ENCODE measurements at regions not wholly inside any gene's neighbourhood (a gene's known extent, or its start where the extent isn't known, plus 50 kb on each side); places are given as distances from the start of the nearest gene placed in this dataset.

- Histone ChIP-seq H3K4me3 (ENCODE audit: insufficient read depth, low read depth, low read length) (no peak overlapping the region), H3K4me1 (ENCODE audit: control insufficient read depth, insufficient read depth, low read length) (no peaks in the 10 kb centered on the region), H3K23ac (ENCODE audit: low read depth, low read length) (no peak overlapping the region), H2BK5ac (ENCODE audit: low read depth, low read length, poor library complexity, severe bottlenecking) (no peak overlapping the region), H3K36me3 (ENCODE audit: control insufficient read depth, insufficient read depth, low read length) (no peaks in the 10 kb centered on the region), H3K79me1 (ENCODE audit: low read depth in 1 of 2, low read length in 2 of 2) (no peaks in the 10 kb centered on the region), H2AFZ (replicated peaks; ENCODE audit: low read length, poor library complexity) (no peak overlapping the region), H2BK120ac (ENCODE audit: low read depth, low read length) (no peak overlapping the region), H2BK15ac (ENCODE audit: low read depth, low read length) (no peak overlapping the region), H3K9me1 (ENCODE audit: insufficient read depth, low read length) (no peaks in the 10 kb centered on the region), H3K18ac (ENCODE audit: low read depth, low read length) (no peak overlapping the region), H3K4me2 (ENCODE audit: low read depth, low read length) (no peak overlapping the region), H3K14ac (replicated peaks; ENCODE audit: low read depth, low read length) (no peak overlapping the region), H3K56ac (ENCODE audit: extremely low read depth, insufficient read depth, low read length) (no peak overlapping the region), H3K27me3 (ENCODE audit: control insufficient read depth, insufficient read depth, low read length) (no peaks in the 10 kb centered on the region), H2AK5ac (ENCODE audit: low read depth, low read length) (no peak overlapping the region), H3K4ac (ENCODE audit: low read depth, low read length) (no peak overlapping the region), H2BK20ac (ENCODE audit: low read depth, low read length) (no peak overlapping the region), H4K8ac (ENCODE audit: low read depth in 2 of 2, low read length in 2 of 2) (no peak overlapping the region), H4K5ac (ENCODE audit: low read depth, low read length) (no peak overlapping the region), H3K9me3 (ENCODE audit: control insufficient read depth, insufficient read depth, low read length) (peaks cover 8% of the 10 kb centered on the region; the same call in 1 of the 2 replicates), H4K91ac (ENCODE audit: insufficient read depth, low read depth, low read length) (no peak overlapping the region), H2AK9ac (replicated peaks; ENCODE audit: low read depth, low read length, poor library complexity) (no peak overlapping the region), H3K27ac (ENCODE audit: insufficient read depth, low read length) (no peak overlapping the region), H4K20me1 (ENCODE audit: insufficient read depth, low read length) (no peaks in the 10 kb centered on the region), H3K9ac (ENCODE audit: low read depth, low read length) (no peak overlapping the region)
- intact Hi-C loops (cut with micrococcal nuclease) (no loop called here), dilution Hi-C loops (cut with HindIII; ENCODE audit: low sequenced_read_pairs, unreplicated experiment) (no loop called here), in situ Hi-C loops (cut with MboI; ENCODE audit: low sequenced_read_pairs) (no loop called here)
- CTCF ChIA-PET: no interaction called here
- no CpG with 5 or more reads among the region's 8 CpGs for WGBS, 2 experiments (ENCODE audit: extremely low coverage in 2 of 2, insufficient read length in 1 of 2)
- POLR2A ChIA-PET (ENCODE audit: unreplicated experiment): no interaction called here
- DNase-seq (no peak), ATAC-seq (ENCODE audit: low read depth) (no peak)
- BruUV-seq (replicated peaks): no TSS peak
- TF ChIP-seq SMC3 (IDR thresholded peaks at IDR 0.05; ENCODE audit: low read depth, low read length): no peak
- TF ChIP-seq RCOR1 (IDR thresholded peaks at IDR 0.05; ENCODE audit: insufficient replicate concordance, low read length): no peak
- TF ChIP-seq, protein P1, sequence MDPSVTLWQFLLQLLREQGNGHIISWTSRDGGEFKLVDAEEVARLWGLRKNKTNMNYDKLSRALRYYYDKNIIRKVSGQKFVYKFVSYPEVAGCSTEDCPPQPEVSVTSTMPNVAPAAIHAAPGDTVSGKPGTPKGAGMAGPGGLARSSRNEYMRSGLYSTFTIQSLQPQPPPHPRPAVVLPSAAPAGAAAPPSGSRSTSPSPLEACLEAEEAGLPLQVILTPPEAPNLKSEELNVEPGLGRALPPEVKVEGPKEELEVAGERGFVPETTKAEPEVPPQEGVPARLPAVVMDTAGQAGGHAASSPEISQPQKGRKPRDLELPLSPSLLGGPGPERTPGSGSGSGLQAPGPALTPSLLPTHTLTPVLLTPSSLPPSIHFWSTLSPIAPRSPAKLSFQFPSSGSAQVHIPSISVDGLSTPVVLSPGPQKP (IDR thresholded peaks at IDR 0.05; ENCODE audit: borderline replicate concordance, low read depth, low read length): no peak
- TF ChIP-seq FOS (IDR thresholded peaks at IDR 0.05; ENCODE audit: low read depth, low read length): no peak
- TF ChIP-seq MAZ (IDR thresholded peaks at IDR 0.05; ENCODE audit: borderline replicate concordance, low read depth, low read length): no peak
- TF ChIP-seq CHD1 (IDR thresholded peaks at IDR 0.05; ENCODE audit: low read depth, low read length): no peak
- no peak for TF ChIP-seq RFX5 (IDR thresholded peaks at IDR 0.05; ENCODE audit: low read depth, low read length)
- TF ChIP-seq MAFK (IDR thresholded peaks at IDR 0.05; ENCODE audit: low read depth, low read length): no peak
- TF ChIP-seq CEBPB (IDR thresholded peaks at IDR 0.05; ENCODE audit: low read depth, low read length): no peak
- no peak for TF ChIP-seq NFE2L2 (IDR thresholded peaks at IDR 0.05; ENCODE audit: low read depth, low read length)
- TF ChIP-seq, protein P2, sequence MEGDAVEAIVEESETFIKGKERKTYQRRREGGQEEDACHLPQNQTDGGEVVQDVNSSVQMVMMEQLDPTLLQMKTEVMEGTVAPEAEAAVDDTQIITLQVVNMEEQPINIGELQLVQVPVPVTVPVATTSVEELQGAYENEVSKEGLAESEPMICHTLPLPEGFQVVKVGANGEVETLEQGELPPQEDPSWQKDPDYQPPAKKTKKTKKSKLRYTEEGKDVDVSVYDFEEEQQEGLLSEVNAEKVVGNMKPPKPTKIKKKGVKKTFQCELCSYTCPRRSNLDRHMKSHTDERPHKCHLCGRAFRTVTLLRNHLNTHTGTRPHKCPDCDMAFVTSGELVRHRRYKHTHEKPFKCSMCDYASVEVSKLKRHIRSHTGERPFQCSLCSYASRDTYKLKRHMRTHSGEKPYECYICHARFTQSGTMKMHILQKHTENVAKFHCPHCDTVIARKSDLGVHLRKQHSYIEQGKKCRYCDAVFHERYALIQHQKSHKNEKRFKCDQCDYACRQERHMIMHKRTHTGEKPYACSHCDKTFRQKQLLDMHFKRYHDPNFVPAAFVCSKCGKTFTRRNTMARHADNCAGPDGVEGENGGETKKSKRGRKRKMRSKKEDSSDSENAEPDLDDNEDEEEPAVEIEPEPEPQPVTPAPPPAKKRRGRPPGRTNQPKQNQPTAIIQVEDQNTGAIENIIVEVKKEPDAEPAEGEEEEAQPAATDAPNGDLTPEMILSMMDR (conservative IDR thresholded peaks at IDR 0.05; ENCODE audit: low read depth, low read length): no peak
- TF ChIP-seq POLR2A (IDR thresholded peaks at IDR 0.05; ENCODE audit: low read depth, low read length): no peak
- TF ChIP-seq BHLHE40 (IDR thresholded peaks at IDR 0.05; ENCODE audit: low read depth, low read length): no peak
These were observed 199.8 kb upstream of the CNTNAP2 start for GRCh38 chr7:145916776-145917175.

Data from IMR-90 (cell line).